Aorta (tissue), 5 donors: ENCODE measurements at regions not wholly inside any gene's neighbourhood (a gene's known extent, or its start where the extent isn't known, plus 50 kb on each side); places are given as distances from the start of the nearest gene placed in this dataset.

Experiments
- ATAC-seq: fragments of 200-7000 bp; cut with Tn5 transposase; one replicate; pipeline ENCODE4 v1.9.1; 2022; ENCODE audit warnings: moderate library complexity; ENCODE audit not compliant: low FRiP score
- DNase-seq, 2 donors: peaks; one replicate each; pipeline ENCODE4 v3.0.0-alpha.2; 2020
- H3K27ac ChIP-seq, 2 donors: one replicate each; pipeline ENCODE4 v1.5.1; 2013; ENCODE audit warnings: low read length in 2 of 2, mild to moderate bottlenecking in 2 of 2, moderate library complexity in 2 of 2, control low read depth in 1 of 2, inconsistent platforms in 1 of 2, low read depth in 1 of 2
- H3K27me3 ChIP-seq, 2 donors: one replicate each; pipeline ENCODE4 v1.6.1; 2013; ENCODE audit warnings: control low read depth in 1 of 2, low read length in 1 of 2, mild to moderate bottlenecking in 1 of 2, moderate library complexity in 1 of 2; ENCODE audit not compliant: insufficient read depth in 2 of 2, control insufficient read depth in 1 of 2
- H3K36me3 ChIP-seq, 2 donors: one replicate each; pipeline ENCODE4 v1.6.1; 2013; ENCODE audit warnings: control low read depth in 1 of 2, low read length in 1 of 2, mild to moderate bottlenecking in 1 of 2; ENCODE audit not compliant: insufficient read depth in 2 of 2, control insufficient read depth in 1 of 2
- H3K4me1 ChIP-seq, 2 donors: one replicate each; pipeline ENCODE4 v1.6.1; 2013; ENCODE audit warnings: low read length in 2 of 2, control low read depth in 1 of 2, mild to moderate bottlenecking in 1 of 2, moderate library complexity in 1 of 2; ENCODE audit not compliant: insufficient read depth in 2 of 2, control insufficient read depth in 1 of 2
- H3K4me3 ChIP-seq, 2 donors: one replicate each; pipeline ENCODE4 v1.5.1; 2013; ENCODE audit warnings: low read length in 2 of 2, control low read depth in 1 of 2, mild to moderate bottlenecking in 1 of 2
- H3K9me3 ChIP-seq: one replicate; pipeline ENCODE4 v1.6.1; 2013; ENCODE audit warnings: mild to moderate bottlenecking, low read length; ENCODE audit not compliant: control insufficient read depth
- WGBS, 2 donors: extraction: QIAGEN DNeasy Blood & Tissue Kit; methylation state at CpG; one replicate each; pipeline ENCODE4 v1.1.7; 2013; 5-methylcytosine and 5-hydroxymethylcytosine counted together
- intact Hi-C, 2 donors: fragments of 100-400 bp; cut with DNase I; formaldehyde crosslinking; loops; one replicate each; pipeline versions ENCODE4 v1.14.2 to v1.15.0; 2022
- donor health status: healthy with polysubstance abuse.
- donor health status: Bipolar disorder and iron deficiency.
- donor health status: DM: no; HTN: no; CAD: no.
- donor health status: DM: no; HTN: no; CAD: no.
- donor health status: DM: yes; HTN: yes; CAD: no.

DNA sequence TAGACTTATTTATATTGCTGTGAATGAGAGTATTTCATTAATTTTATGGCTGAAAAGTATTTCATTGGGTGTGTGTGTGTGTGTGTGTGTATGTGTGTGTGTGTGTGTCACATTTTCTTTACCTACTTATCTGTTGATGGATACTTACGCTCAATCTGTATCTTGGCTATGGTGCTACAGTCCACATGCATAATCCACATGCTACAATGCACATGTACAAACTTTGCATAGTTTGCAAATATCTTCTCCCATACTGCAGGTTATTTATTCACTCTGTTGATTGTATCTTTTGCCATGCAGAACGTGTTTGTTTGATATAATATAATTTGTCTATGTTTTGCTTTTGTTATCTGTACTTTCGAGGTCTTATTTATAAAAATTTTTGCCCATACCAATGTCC, 167.8 kb downstream of the RAB28 start:
- no peaks in the 10 kb centered on the region for H3K27me3 ChIP-seq
- ATAC-seq (no peak), DNase-seq (no peak)
- no peak overlapping the region for H3K4me3 ChIP-seq
- 65 to 67% methylated on average over 3 of the region's 3 CpGs for WGBS, 2 donors
- no peaks in the 10 kb centered on the region for H3K4me1 ChIP-seq
- no peak overlapping the region for H3K27ac ChIP-seq
- no peaks in the 10 kb centered on the region for H3K36me3 ChIP-seq
- intact Hi-C loops = no loop called here
- no peaks in the 10 kb centered on the region for H3K9me3 ChIP-seq

DNA sequence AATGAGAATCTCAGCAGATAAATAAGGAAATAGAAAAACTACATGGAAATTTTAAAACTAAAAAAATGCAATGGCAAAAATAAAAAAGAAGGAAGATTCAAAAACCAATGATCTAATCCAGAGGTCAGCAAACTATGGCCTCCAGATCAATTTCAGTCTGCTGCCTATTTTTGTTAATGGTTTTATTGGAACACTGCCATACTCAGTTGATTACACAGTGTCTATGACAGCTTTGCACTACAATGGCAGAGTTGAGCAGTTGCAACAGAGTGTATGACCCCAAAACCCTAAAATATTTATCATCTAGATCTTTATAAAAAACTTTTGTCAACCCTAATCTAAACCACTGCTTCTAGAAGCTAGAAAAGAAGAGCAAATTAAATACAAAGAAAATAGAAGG, 170.3 kb downstream of the RAB28 start:
- H3K9me3 ChIP-seq = no peaks in the 10 kb centered on the region
- H3K36me3 ChIP-seq = no peaks in the 10 kb centered on the region
- intact Hi-C loops = no loop called here
- ATAC-seq = no peak
- DNase-seq = no peak
- no peak overlapping the region for H3K4me3 ChIP-seq
- H3K27me3 ChIP-seq = no peaks in the 10 kb centered on the region
- no peaks in the 10 kb centered on the region for H3K4me1 ChIP-seq
- H3K27ac ChIP-seq = no peak overlapping the region

DNA sequence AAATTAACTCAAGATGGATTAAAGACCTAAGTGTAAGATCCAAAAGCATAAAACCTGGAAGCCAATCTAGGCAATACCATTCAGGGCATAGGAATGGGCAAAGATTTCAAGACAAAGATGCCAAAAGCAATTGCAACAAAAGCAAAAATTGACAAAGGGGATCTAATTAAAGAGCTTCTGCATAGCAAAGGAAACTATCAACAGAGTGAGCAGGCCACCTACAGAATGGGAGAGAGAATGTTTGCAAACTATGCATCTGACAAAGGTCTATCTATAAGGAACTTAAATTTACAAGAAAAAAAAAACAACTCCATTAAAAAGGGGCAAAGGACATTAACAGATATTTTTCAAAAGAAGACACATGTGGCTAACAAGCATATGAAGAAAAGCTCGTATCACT, 171.9 kb downstream of the RAB28 start:
- intact Hi-C loops = no loop called here
- no peak for DNase-seq
- H3K4me3 ChIP-seq = no peak overlapping the region
- no peaks in the 10 kb centered on the region for H3K27me3 ChIP-seq
- no peaks in the 10 kb centered on the region for H3K9me3 ChIP-seq
- ATAC-seq = no peak
- no peaks in the 10 kb centered on the region for H3K4me1 ChIP-seq
- no peak overlapping the region for H3K27ac ChIP-seq
- no peaks in the 10 kb centered on the region for H3K36me3 ChIP-seq
- 81% methylated on average over 1 of the region's 1 CpG for WGBS, 2 donors

DNA sequence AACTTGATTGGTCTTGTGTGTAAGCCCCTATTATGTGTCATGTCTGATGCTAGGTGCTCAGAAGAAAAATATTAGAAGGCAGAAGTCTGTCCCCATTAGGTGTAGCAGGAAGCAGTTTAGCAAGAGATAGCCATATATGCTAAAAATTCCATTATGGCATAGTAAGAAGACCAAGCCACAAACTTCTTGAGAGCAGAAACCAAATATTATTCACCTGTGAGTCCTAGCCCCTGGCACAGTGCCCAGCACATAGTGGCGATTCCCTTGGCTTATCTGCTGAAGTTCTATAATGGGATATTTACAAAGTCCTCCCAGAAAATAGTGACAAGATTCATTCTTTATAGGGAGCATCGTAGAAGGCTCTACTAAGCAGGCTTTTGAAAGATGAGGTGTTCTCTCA, 174.4 kb downstream of the RAB28 start:
- Histone ChIP-seq H3K27ac (no peak overlapping the region), H3K27me3 (no peaks in the 10 kb centered on the region), H3K4me3 (no peak overlapping the region), H3K4me1 (no peaks in the 10 kb centered on the region), H3K9me3 (no peaks in the 10 kb centered on the region), H3K36me3 (no peaks in the 10 kb centered on the region)
- no peak for ATAC-seq
- 64 to 69% methylated on average over 2 of the region's 2 CpGs for WGBS, 2 donors
- intact Hi-C loops = no loop called here
- DNase-seq = no peak

DNA sequence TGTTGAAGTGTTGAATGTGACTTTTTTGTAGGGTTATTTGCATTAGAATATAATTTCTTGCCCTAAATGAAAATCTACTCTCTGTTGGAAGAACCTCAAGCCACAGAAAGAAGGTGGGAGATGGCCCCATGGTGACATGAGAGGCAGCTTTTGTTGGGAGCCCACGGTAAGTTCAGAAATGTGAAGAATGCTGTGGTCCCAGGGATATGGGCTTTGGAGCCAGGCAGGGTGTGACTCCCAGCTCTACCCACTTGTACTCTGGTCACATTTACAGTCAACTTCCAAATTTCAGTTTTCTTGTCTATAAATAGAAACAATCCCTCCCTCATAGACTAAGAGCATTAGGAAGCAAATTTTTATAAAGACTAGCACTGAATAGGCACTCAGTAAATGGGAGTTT, 177.8 kb downstream of the RAB28 start:
- Histone ChIP-seq H3K27ac (no peak overlapping the region), H3K4me1 (no peaks in the 10 kb centered on the region), H3K27me3 (no peaks in the 10 kb centered on the region), H3K4me3 (no peak overlapping the region), H3K36me3 (no peaks in the 10 kb centered on the region), H3K9me3 (peaks cover 2% of the 10 kb centered on the region)
- intact Hi-C loops = no loop called here
- ATAC-seq = no peak
- 22 to 23% methylated on average over 1 of the region's 1 CpG for WGBS, 2 donors
- DNase-seq = no peak

DNA sequence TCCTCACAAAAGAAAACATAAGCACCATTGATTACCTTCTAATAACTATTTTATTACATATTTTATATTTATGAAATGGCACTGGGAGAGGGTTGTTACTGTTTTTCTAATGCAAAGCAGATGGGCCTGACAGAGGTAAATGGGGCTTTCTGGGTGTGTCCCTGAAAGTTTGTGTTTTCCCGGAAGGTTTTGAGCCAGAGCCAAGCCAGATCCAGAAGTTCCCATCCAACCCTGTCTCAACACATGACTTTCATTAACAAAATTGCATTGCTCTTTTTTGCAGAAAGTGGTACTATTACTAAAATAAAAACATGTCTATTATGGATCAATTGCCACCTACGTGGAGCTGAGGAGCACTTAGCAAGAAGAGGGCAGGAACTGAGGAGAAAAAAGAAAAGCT, 181.3 kb downstream of the RAB28 start:
- H3K27me3 ChIP-seq = no peaks in the 10 kb centered on the region
- no peak for ATAC-seq
- no peaks in the 10 kb centered on the region for H3K4me1 ChIP-seq
- WGBS, 2 donors = 63 to 75% methylated on average over 2 of the region's 2 CpGs
- intact Hi-C loops = no loop called here
- no peaks in the 10 kb centered on the region for H3K36me3 ChIP-seq
- DNase-seq = no peak
- peaks cover 2% of the 10 kb centered on the region for H3K9me3 ChIP-seq
- no peak overlapping the region for H3K27ac ChIP-seq
- H3K4me3 ChIP-seq = no peak overlapping the region

DNA sequence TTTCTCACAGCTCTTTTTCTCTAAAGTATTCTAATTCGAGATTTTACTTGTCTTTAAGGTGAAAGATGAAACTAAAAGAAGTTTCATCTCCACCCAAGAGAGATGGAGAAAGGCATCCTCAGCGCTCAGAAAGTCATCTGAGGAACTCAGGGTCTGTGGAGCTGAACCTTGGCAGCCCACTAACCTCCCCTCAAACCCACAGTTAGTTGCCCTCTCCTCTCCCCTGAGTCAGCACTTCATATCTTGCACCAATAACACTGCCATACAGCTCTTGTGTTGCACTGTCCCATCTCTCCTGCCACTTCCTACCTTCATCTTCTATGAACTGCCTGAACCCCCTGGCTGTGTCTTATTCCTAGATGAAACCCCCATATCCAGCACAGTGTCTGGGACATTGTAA, 184.8 kb downstream of the RAB28 start:
- no peaks in the 10 kb centered on the region for H3K4me1 ChIP-seq
- H3K27me3 ChIP-seq = no peaks in the 10 kb centered on the region
- ATAC-seq = no peak
- peaks cover 6% of the 10 kb centered on the region for H3K9me3 ChIP-seq
- H3K4me3 ChIP-seq = no peak overlapping the region
- intact Hi-C loops = no loop called here
- H3K36me3 ChIP-seq = no peaks in the 10 kb centered on the region
- H3K27ac ChIP-seq = no peak overlapping the region
- no peak for DNase-seq
- WGBS, 2 donors = 85 to 90% methylated on average over 2 of the region's 2 CpGs

DNA sequence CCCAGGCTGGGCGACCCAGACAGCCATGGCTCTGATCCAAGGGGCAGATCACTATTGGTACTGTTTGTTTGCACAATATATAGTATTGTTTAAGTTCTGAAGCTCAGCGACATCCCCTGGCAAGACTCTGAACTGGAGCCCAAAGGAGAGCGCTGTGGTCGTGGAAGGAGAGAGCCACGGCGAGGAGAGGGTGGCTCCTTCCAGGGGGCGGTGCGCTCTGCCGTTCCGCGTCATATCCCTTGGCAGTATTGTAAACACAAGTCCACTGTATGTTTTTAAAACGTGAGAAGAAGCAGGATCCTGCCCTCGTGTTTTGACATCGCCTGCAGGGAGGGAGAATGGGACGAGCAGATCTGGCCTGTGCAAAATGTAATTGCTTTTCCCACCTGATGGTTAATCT, 185.5 kb downstream of the RAB28 start:
- no peak overlapping the region for H3K27ac ChIP-seq
- 51 to 61% methylated on average over 15 of the region's 15 CpGs for WGBS, 2 donors
- no peak overlapping the region for H3K4me3 ChIP-seq
- no peak for DNase-seq
- no peaks in the 10 kb centered on the region for H3K4me1 ChIP-seq
- peaks cover 6% of the 10 kb centered on the region for H3K9me3 ChIP-seq
- no peaks in the 10 kb centered on the region for H3K36me3 ChIP-seq
- ATAC-seq = no peak
- no peaks in the 10 kb centered on the region for H3K27me3 ChIP-seq
- intact Hi-C loops = no loop called here

DNA sequence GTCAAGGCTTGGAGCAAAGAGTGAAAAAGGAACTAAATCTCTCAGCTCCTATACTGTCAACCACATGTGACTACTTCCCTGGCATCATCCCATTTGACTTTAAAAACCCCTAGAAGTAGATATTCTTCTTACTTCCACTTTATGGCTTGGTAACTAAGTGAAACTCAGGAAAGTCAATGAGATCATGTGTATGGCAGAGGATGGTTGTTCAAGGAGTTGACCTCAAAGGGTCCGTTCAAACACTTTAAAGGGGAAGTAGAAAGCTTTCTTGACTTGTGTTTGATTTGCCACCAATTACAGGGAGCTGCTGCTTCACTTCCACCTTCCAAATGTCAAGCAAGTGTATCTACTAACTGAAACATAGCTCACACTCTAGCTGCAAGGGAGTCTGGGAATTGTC, 187.2 kb downstream of the RAB28 start:
- ATAC-seq (no peak), DNase-seq (no peak)
- H3K4me1 ChIP-seq = no peaks in the 10 kb centered on the region
- intact Hi-C loops = no loop called here
- no peak overlapping the region for H3K27ac ChIP-seq
- H3K27me3 ChIP-seq = no peaks in the 10 kb centered on the region
- WGBS, 2 donors = 88 to 93% methylated on average over 1 of the region's 1 CpG
- no peak overlapping the region for H3K4me3 ChIP-seq
- H3K36me3 ChIP-seq = no peaks in the 10 kb centered on the region
- H3K9me3 ChIP-seq = peaks cover 6% of the 10 kb centered on the region
